GM23338 (cell line): ENCODE measurements at regions not wholly inside any gene's neighbourhood (a gene's known extent, or its start where the extent isn't known, plus 50 kb on each side); places are given as distances from the start of the nearest gene placed in this dataset.

Experiments used
- ATAC-seq: fragments of 200-7000 bp; cut with Tn5 transposase; 3 replicates; pipeline ENCODE4 v1.9.1; 2020
- DNase-seq: peaks from one replicate; pipeline ENCODE4 v3.0.0-alpha.2; 2015; ENCODE audit warnings: low spot score
- H2AFZ ChIP-seq: fragments of 200-600 bp; sonication (generic); 2 replicates; pipeline ENCODE4 v1.8.0; 2016; ENCODE audit warnings: antibody characterized with exemption, mild to moderate bottlenecking, moderate library complexity
- H3F3A ChIP-seq: fragments of 200-600 bp; sonication (generic); replicated peaks from 2 replicates; pipeline ENCODE4 v1.8.0; 2017; ENCODE audit warnings: antibody characterized with exemption, mixed run types, low read depth
- H3K27ac ChIP-seq: fragments of 200-600 bp; sonication (generic); 2 replicates; pipeline ENCODE4 v1.6.1; 2016; ENCODE audit warnings: low read depth
- H3K27me3 ChIP-seq: fragments of 200-600 bp; sonication (generic); 2 replicates; pipeline ENCODE4 v1.8.0; 2016; ENCODE audit warnings: mild to moderate bottlenecking, mixed run types, moderate library complexity; ENCODE audit not compliant: insufficient read depth
- H3K36me3 ChIP-seq: fragments of 200-600 bp; sonication (generic); 2 replicates; pipeline ENCODE4 v1.8.0; 2016; ENCODE audit warnings: mild to moderate bottlenecking; ENCODE audit not compliant: insufficient read depth
- H3K4me1 ChIP-seq: fragments of 200-600 bp; sonication (generic); 2 replicates; pipeline ENCODE4 v1.8.0; 2016; ENCODE audit warnings: mild to moderate bottlenecking, moderate library complexity; ENCODE audit not compliant: insufficient read depth
- H3K4me2 ChIP-seq: fragments of 200-600 bp; sonication (generic); 2 replicates; pipeline ENCODE4 v1.7.1; 2017; ENCODE audit warnings: mixed run types
- H3K4me3 ChIP-seq: fragments of 200-600 bp; sonication (generic); 2 replicates; pipeline ENCODE4 v1.6.1; 2016; ENCODE audit warnings: mixed run types
- H3K79me2 ChIP-seq: fragments of 200-600 bp; sonication (generic); replicated peaks from 2 replicates; pipeline ENCODE4 v1.8.0; 2017; ENCODE audit warnings: mild to moderate bottlenecking; ENCODE audit not compliant: insufficient read depth
- H3K9me2 ChIP-seq: fragments of 200-600 bp; sonication (generic); 2 replicates; pipeline ENCODE4 v1.8.0; 2017; ENCODE audit not compliant: insufficient read depth
- H4K20me1 ChIP-seq: fragments of 200-600 bp; sonication (generic); replicated peaks from 2 replicates; pipeline ENCODE4 v1.8.0; 2017; ENCODE audit warnings: mild to moderate bottlenecking; ENCODE audit not compliant: insufficient read depth
- H3K27ac Mint-ChIP-seq: 2 replicates; pipeline ENCODE4 v1.8.0; 2020; ENCODE audit warnings: inconsistent platforms, mild to moderate bottlenecking, moderate library complexity, mixed read lengths
- H3K27me3 Mint-ChIP-seq: 3 replicates; pipeline ENCODE4 v1.8.0; 2022; ENCODE audit warnings: low read depth, mild to moderate bottlenecking, moderate library complexity, mixed read lengths, inconsistent platforms; ENCODE audit not compliant: insufficient read depth, poor library complexity
- H3K36me3 Mint-ChIP-seq: 3 replicates; pipeline ENCODE4 v1.8.0; 2021; ENCODE audit warnings: low read depth, mild to moderate bottlenecking, inconsistent platforms, moderate library complexity, mixed read lengths
- H3K4me1 Mint-ChIP-seq: 3 replicates; pipeline ENCODE4 v1.8.0; 2020; ENCODE audit warnings: mild to moderate bottlenecking, inconsistent platforms, mixed read lengths
- H3K4me3 Mint-ChIP-seq: 3 replicates; pipeline ENCODE4 v1.8.0; 2021; ENCODE audit warnings: moderate library complexity, mild to moderate bottlenecking, inconsistent platforms, mixed read lengths
- H3K9me3 Mint-ChIP-seq: 3 replicates; pipeline ENCODE4 v1.8.0; 2020; ENCODE audit warnings: moderate library complexity, mild to moderate bottlenecking, inconsistent platforms, mixed read lengths
- CREB1 ChIP-seq: fragments of 250-450 bp; sonication (Bioruptor Pico); IDR thresholded peaks from 2 replicates; pipeline ENCODE4 v1.5.0; 2020; ENCODE audit warnings: low read depth, mild to moderate bottlenecking, moderate library complexity
- EZH2 ChIP-seq: fragments of 200-600 bp; sonication (generic); IDR thresholded peaks from one replicate; pipeline ENCODE4 v1.8.0; 2017; ENCODE audit warnings: antibody characterized with exemption, mild to moderate bottlenecking, low read depth; ENCODE audit not compliant: unreplicated experiment
- EZH2phosphoT487 ChIP-seq: fragments of 200-600 bp; sonication (generic); IDR thresholded peaks from one replicate; pipeline ENCODE4 v1.8.1; 2018; ENCODE audit warnings: antibody characterized with exemption; ENCODE audit not compliant: unreplicated experiment
- JUNB ChIP-seq: IDR thresholded peaks from one replicate; pipeline ENCODE4 v1.6.1; 2016; ENCODE audit warnings: antibody characterized with exemption; ENCODE audit not compliant: unreplicated experiment
- NANOG ChIP-seq: IDR thresholded peaks from 2 replicates; pipeline ENCODE4 v1.6.1; 2016; ENCODE audit warnings: antibody characterized with exemption, borderline replicate concordance
- POLR2AphosphoS5 ChIP-seq: IDR thresholded peaks from 2 replicates; pipeline ENCODE4 v1.6.1; 2016; ENCODE audit warnings: antibody characterized with exemption, low read depth
- REST ChIP-seq: IDR thresholded peaks from one replicate; pipeline ENCODE4 v1.6.1; 2018; ENCODE audit warnings: antibody characterized with exemption; ENCODE audit not compliant: unreplicated experiment
- STAT1 ChIP-seq: IDR thresholded peaks from one replicate; pipeline ENCODE4 v1.6.1; 2016; ENCODE audit warnings: antibody characterized with exemption; ENCODE audit not compliant: unreplicated experiment
- ZNF114 ChIP-seq: fragments of 250-450 bp; sonication (Bioruptor Pico); IDR thresholded peaks from 2 replicates; pipeline ENCODE4 v1.5.0; 2020; ENCODE audit warnings: mild to moderate bottlenecking, moderate library complexity
- ZNF462 ChIP-seq: fragments of 250-450 bp; sonication (Bioruptor Pico); IDR thresholded peaks from 2 replicates; pipeline ENCODE4 v1.5.0; 2020; ENCODE audit warnings: mild to moderate bottlenecking, moderate library complexity

- TF ChIP-seq JUNB (no peak), EZH2phosphoT487 (no peak), EZH2 (no peak), NANOG (no peak), REST (no peak), CREB1 (CRISPR knock-in tag) (no peak), ZNF114 (CRISPR knock-in tag) (no peak)
- H3K36me3 Mint-ChIP-seq, result no peaks in the 10 kb centered on the region
Measured at GRCh38 chr3:56884387-56884786, 82.6 kb upstream of the ARHGEF3 start.

GRCh38 chr3:56883828-56884227 is 82.1 kb upstream of the ARHGEF3 start:
- Mint-ChIP-seq H3K9me3 (no peaks in the 10 kb centered on the region), H3K4me1 (no peaks in the 10 kb centered on the region; the same call in 2 of the 3 replicates), H3K36me3 (no peaks in the 10 kb centered on the region), H3K27ac (no peak overlapping the region), H3K27me3 (no peaks in the 10 kb centered on the region), H3K4me3 (no peak overlapping the region)
- H3K9me2 ChIP-seq, result peaks cover 9% of the 10 kb centered on the region; the same call in 1 of the 2 replicates
- no peaks in the 10 kb centered on the region for H4K20me1 ChIP-seq
- no peak for ATAC-seq
- H3K79me2 ChIP-seq, result no peaks in the 10 kb centered on the region
- no peaks in the 10 kb centered on the region for H3K27me3 ChIP-seq
- no peak for DNase-seq
- H3K4me1 ChIP-seq, result no peaks in the 10 kb centered on the region
- H3K4me2 ChIP-seq, result no peak overlapping the region
- H3K27ac ChIP-seq, result no peak overlapping the region
- no peak overlapping the region for H3K4me3 ChIP-seq
- TF ChIP-seq EZH2phosphoT487, result no peak
- TF ChIP-seq POLR2AphosphoS5, result no peak
- TF ChIP-seq CREB1 (CRISPR knock-in tag), result no peak
- TF ChIP-seq JUNB, result no peak
- no peak for TF ChIP-seq ZNF462 (CRISPR knock-in tag)
- TF ChIP-seq STAT1, result no peak
- TF ChIP-seq EZH2, result no peak
- TF ChIP-seq ZNF114 (CRISPR knock-in tag), result no peak
- H3F3A ChIP-seq, result no peaks in the 10 kb centered on the region
- no peaks in the 10 kb centered on the region for H3K36me3 ChIP-seq
- H2AFZ ChIP-seq, result no peak overlapping the region

More at GRCh38 chr3:56884387-56884786, 82.6 kb upstream of the ARHGEF3 start:
- Histone ChIP-seq H3K27ac (no peak overlapping the region), H3K4me2 (no peak overlapping the region), H3K27me3 (no peaks in the 10 kb centered on the region), H3K79me2 (no peaks in the 10 kb centered on the region), H3F3A (no peaks in the 10 kb centered on the region), H4K20me1 (no peaks in the 10 kb centered on the region), H3K9me2 (peaks cover 9% of the 10 kb centered on the region; the same call in 1 of the 2 replicates), H3K4me1 (no peaks in the 10 kb centered on the region), H2AFZ (no peak overlapping the region), H3K4me3 (no peak overlapping the region), H3K36me3 (no peaks in the 10 kb centered on the region)
- H3K27ac Mint-ChIP-seq, result no peak overlapping the region
- no peaks in the 10 kb centered on the region; the same call in 2 of the 3 replicates for H3K4me1 Mint-ChIP-seq
- H3K4me3 Mint-ChIP-seq, result no peak overlapping the region
- H3K27me3 Mint-ChIP-seq, result no peaks in the 10 kb centered on the region
- ATAC-seq (no peak), DNase-seq (peak; percentile 19)
- H3K9me3 Mint-ChIP-seq, result no peaks in the 10 kb centered on the region
